SU-DHL-6 (cell line): ENCODE measurements at regions not wholly inside any gene's neighbourhood (a gene's known extent, or its start where the extent isn't known, plus 50 kb on each side); places are given as distances from the start of the nearest gene placed in this dataset.

Experiments
- H2AFZ ChIP-seq: fragments of 200-600 bp; sonication (generic); 2 replicates; pipeline ENCODE4 v1.6.1; 2014; ENCODE audit warnings: low read depth, mild to moderate bottlenecking, moderate library complexity, mixed read lengths, antibody characterized with exemption, low read length; ENCODE audit not compliant: severe bottlenecking
- H3F3A ChIP-seq: fragments of 200-600 bp; shearing (Covaris generic); 2 replicates; pipeline ENCODE4 v1.6.0; 2016; ENCODE audit warnings: antibody characterized with exemption, mild to moderate bottlenecking; ENCODE audit not compliant: insufficient read depth
- H3K27ac ChIP-seq: fragments of 200-600 bp; sonication (generic); 2 replicates; pipeline ENCODE4 v1.5.1; 2016; ENCODE audit warnings: low read depth, mild to moderate bottlenecking, low read length, moderate library complexity, mixed read lengths
- H3K27me3 ChIP-seq: fragments of 200-600 bp; sonication (generic), shearing (Covaris generic); 2 replicates; pipeline ENCODE4 v1.6.0; 2014; ENCODE audit warnings: mild to moderate bottlenecking, low read length
- H3K36me3 ChIP-seq: fragments of 200-600 bp; sonication (generic); 2 replicates; pipeline ENCODE4 v1.6.1; 2014; ENCODE audit warnings: mild to moderate bottlenecking, low read length, mixed read lengths
- H3K4me2 ChIP-seq: fragments of 300-600, 200-600 bp; shearing (Covaris generic), sonication (generic); 2 replicates; pipeline ENCODE4 v1.6.0; 2014; ENCODE audit warnings: low read length, low read depth, mild to moderate bottlenecking; ENCODE audit not compliant: poor library complexity, severe bottlenecking
- H3K4me3 ChIP-seq: fragments of 200-600 bp; sonication (generic); 2 replicates; pipeline ENCODE4 v1.5.1; 2014; ENCODE audit warnings: antibody characterized with exemption, low read length, mild to moderate bottlenecking, mixed read lengths; ENCODE audit not compliant: insufficient read depth, poor library complexity, severe bottlenecking
- H3K79me2 ChIP-seq: fragments of 200-600 bp; sonication (generic); 2 replicates; pipeline ENCODE4 v1.6.1; 2014; ENCODE audit warnings: mild to moderate bottlenecking, low read length, moderate library complexity; ENCODE audit not compliant: insufficient read depth
- H3K9ac ChIP-seq: fragments of 200-600 bp; sonication (generic); 2 replicates; pipeline ENCODE4 v1.7.0; 2014; ENCODE audit warnings: mild to moderate bottlenecking, low read length
- H3K9me2 ChIP-seq: fragments of 200-600 bp; sonication (generic); replicated peaks from 2 replicates; pipeline ENCODE4 v1.6.1; 2014; ENCODE audit warnings: low read length; ENCODE audit not compliant: insufficient read depth
- H3K9me3 ChIP-seq: fragments of 200-600 bp; sonication (generic); 2 replicates; pipeline ENCODE4 v1.6.1; 2014; ENCODE audit warnings: low read length, mixed read lengths; ENCODE audit not compliant: insufficient read depth
- H4K20me1 ChIP-seq: fragments of 200-600 bp; sonication (generic); 2 replicates; pipeline ENCODE4 v1.6.1; 2014; ENCODE audit warnings: low read depth, mild to moderate bottlenecking, antibody characterized with exemption, low read length, moderate library complexity, mixed read lengths
- EZH2phosphoT487 ChIP-seq: fragments of 200-600 bp; sonication (generic), shearing (Covaris generic); conservative IDR thresholded peaks from 2 replicates; pipeline ENCODE4 v1.6.1; 2018; ENCODE audit warnings: mild to moderate bottlenecking, antibody characterized with exemption, low read length, moderate library complexity, mixed read lengths
- TF ChIP-seq, protein P1 (sequence below): fragments of 200-600 bp; sonication (generic); IDR thresholded peaks from one replicate; pipeline ENCODE4 v1.5.1; 2017; ENCODE audit warnings: antibody characterized with exemption, mild to moderate bottlenecking, low read length, moderate library complexity; ENCODE audit not compliant: insufficient read depth, poor library complexity, severe bottlenecking

GRCh38 chr18:30302181-30302580, 740.4 kb downstream of the DSC3 start:
- Histone ChIP-seq H3K79me2 (no peaks in the 10 kb centered on the region), H2AFZ (no peak overlapping the region), H4K20me1 (no peaks in the 10 kb centered on the region), H3K27me3 (no peaks in the 10 kb centered on the region), H3K4me3 (no peak overlapping the region), H3K4me2 (no peak overlapping the region), H3K27ac (no peak overlapping the region), H3K9me3 (no peaks in the 10 kb centered on the region), H3K36me3 (no peaks in the 10 kb centered on the region), H3K9ac (no peak overlapping the region), H3K9me2 (no peaks in the 10 kb centered on the region), H3F3A (no peaks in the 10 kb centered on the region)
- no peak for TF ChIP-seq EZH2phosphoT487
- TF ChIP-seq, protein P1, sequence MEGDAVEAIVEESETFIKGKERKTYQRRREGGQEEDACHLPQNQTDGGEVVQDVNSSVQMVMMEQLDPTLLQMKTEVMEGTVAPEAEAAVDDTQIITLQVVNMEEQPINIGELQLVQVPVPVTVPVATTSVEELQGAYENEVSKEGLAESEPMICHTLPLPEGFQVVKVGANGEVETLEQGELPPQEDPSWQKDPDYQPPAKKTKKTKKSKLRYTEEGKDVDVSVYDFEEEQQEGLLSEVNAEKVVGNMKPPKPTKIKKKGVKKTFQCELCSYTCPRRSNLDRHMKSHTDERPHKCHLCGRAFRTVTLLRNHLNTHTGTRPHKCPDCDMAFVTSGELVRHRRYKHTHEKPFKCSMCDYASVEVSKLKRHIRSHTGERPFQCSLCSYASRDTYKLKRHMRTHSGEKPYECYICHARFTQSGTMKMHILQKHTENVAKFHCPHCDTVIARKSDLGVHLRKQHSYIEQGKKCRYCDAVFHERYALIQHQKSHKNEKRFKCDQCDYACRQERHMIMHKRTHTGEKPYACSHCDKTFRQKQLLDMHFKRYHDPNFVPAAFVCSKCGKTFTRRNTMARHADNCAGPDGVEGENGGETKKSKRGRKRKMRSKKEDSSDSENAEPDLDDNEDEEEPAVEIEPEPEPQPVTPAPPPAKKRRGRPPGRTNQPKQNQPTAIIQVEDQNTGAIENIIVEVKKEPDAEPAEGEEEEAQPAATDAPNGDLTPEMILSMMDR: no peak

DNA sequence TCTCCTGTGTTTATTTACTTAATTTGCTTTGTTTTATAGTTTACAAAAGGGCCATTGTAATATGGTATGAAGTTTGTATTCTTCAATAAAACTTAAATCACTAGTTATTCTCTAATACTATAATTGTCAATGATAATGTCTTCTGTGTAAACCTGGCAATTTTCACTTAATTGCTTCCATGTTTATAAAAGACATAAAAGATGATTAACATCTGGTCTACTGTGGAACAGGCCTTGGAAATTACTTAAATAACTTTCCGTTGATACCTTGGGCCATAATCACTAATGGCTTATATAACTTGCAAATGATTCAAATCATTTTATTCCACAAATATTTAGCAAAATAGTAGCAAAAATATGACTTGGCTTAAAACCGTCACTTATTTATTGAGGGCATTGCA, 743.8 kb downstream of the DSC3 start:
- no peaks in the 10 kb centered on the region for H3K9me2 ChIP-seq
- no peak overlapping the region for H3K27ac ChIP-seq
- H3K79me2 ChIP-seq: no peaks in the 10 kb centered on the region
- H3F3A ChIP-seq: no peaks in the 10 kb centered on the region
- no peaks in the 10 kb centered on the region for H3K36me3 ChIP-seq
- no peak overlapping the region for H2AFZ ChIP-seq
- no peaks in the 10 kb centered on the region for H3K9me3 ChIP-seq
- H3K4me2 ChIP-seq: no peak overlapping the region
- TF ChIP-seq, protein P1: no peak
- TF ChIP-seq EZH2phosphoT487: no peak
- no peaks in the 10 kb centered on the region for H4K20me1 ChIP-seq
- no peak overlapping the region for H3K4me3 ChIP-seq
- no peak overlapping the region for H3K9ac ChIP-seq
- H3K27me3 ChIP-seq: no peaks in the 10 kb centered on the region

- Histone ChIP-seq H3F3A (no peaks in the 10 kb centered on the region), H3K4me3 (no peak overlapping the region), H3K79me2 (no peaks in the 10 kb centered on the region), H3K9me2 (no peaks in the 10 kb centered on the region), H4K20me1 (no peaks in the 10 kb centered on the region), H3K9me3 (no peaks in the 10 kb centered on the region), H3K27me3 (no peaks in the 10 kb centered on the region), H3K9ac (no peak overlapping the region), H3K27ac (no peak overlapping the region), H3K36me3 (no peaks in the 10 kb centered on the region), H2AFZ (no peak overlapping the region), H3K4me2 (no peak overlapping the region)
- TF ChIP-seq, protein P1: no peak
- no peak for TF ChIP-seq EZH2phosphoT487
Observed at GRCh38 chr18:30288662-30289414, 753.7 kb downstream of the DSC3 start.
